Breast epithelium (tissue), 3 donors: ENCODE measurements at regions not wholly inside any gene's neighbourhood (a gene's known extent, or its start where the extent isn't known, plus 50 kb on each side); places are given as distances from the start of the nearest gene placed in this dataset.

Source experiments
- CTCF ChIP-seq, 3 donors: fragments of 450-650 bp; IDR thresholded peaks; one replicate each; pipeline ENCODE4 v1.5.1; 2016 to 2017; ENCODE audit warnings: antibody characterized with exemption in 3 of 3, mild to moderate bottlenecking in 3 of 3, moderate library complexity in 3 of 3
- POLR2A ChIP-seq: fragments of 450-650 bp; IDR thresholded peaks from one replicate; pipeline ENCODE4 v1.6.1; 2016; ENCODE audit warnings: antibody characterized with exemption, mild to moderate bottlenecking, moderate library complexity
- POLR2AphosphoS5 ChIP-seq, 3 donors: sonication (generic); formaldehyde crosslinking; IDR thresholded peaks; one replicate each; pipeline ENCODE4 v1.6.1; 2017; ENCODE audit warnings: antibody characterized with exemption in 3 of 3

- no peak for TF ChIP-seq CTCF (IDR thresholded peaks at IDR 0.05)
- no peak for TF ChIP-seq POLR2A
- TF ChIP-seq POLR2AphosphoS5 (IDR thresholded peaks at IDR 0.05), result no peak
Measured at GRCh38 chr2:35163948-35164347, 1191.6 kb upstream of the CRIM1 start.
